ENCODE measurements at regions not wholly inside any gene's neighbourhood (a gene's known extent, or its start where the extent isn't known, plus 50 kb on each side); places are given as distances from the start of the nearest gene placed in this dataset.

- TF ChIP-seq SIN3A (IDR thresholded peaks at IDR 0.05; ENCODE audit: borderline replicate concordance, insufficient read depth, low read length) (no peak), TAF1 (IDR thresholded peaks at IDR 0.05; ENCODE audit: borderline replicate concordance, insufficient read depth, low read length) (no peak), POLR2AphosphoS5 (IDR thresholded peaks at IDR 0.05; ENCODE audit: low read depth, low read length) (no peak), REST (IDR thresholded peaks at IDR 0.05; ENCODE audit: insufficient read depth in 1 of 2, low read depth in 2 of 2, low read length in 2 of 2) (no peak), FOXP2 (optimal IDR thresholded peaks at IDR 0.05; ENCODE audit: borderline replicate concordance, extremely low read depth, extremely low read length, insufficient read depth) (no peak)
Observed at GRCh38 chr3:187808527-187808895, 63.2 kb upstream of the BCL6 start.

Measured in PFSK-1 (cell line).